ENCODE measurements at regions not wholly inside any gene's neighbourhood (a gene's known extent, or its start where the extent isn't known, plus 50 kb on each side); places are given as distances from the start of the nearest gene placed in this dataset.
"Not testable (repeated sequence)": the region's sequence is repeated elsewhere in the genome, so short reads cannot be mapped to it uniquely, and the experiment has no call there.

- no peak for DNase-seq (ENCODE audit: low read depth in 4 of 4, low spot score in 3 of 4)
These were observed 254.8 kb downstream of the TEX29 start for GRCh38 chr13:111575276-111575675.

GRCh38 chr13:111575719-111576118, 255.3 kb downstream of the TEX29 start:
- DNase-seq (ENCODE audit: low read depth in 4 of 4, low spot score in 3 of 4) = no peak

- peak in 2 of 4 donors; percentile 24 to 49 for DNase-seq (ENCODE audit: low read depth in 4 of 4, low spot score in 3 of 4)
These were observed 256.9 kb downstream of the TEX29 start for GRCh38 chr13:111577208-111577828.

GRCh38 chr13:111577956-111578605, 257.6 kb downstream of the TEX29 start:
- DNase-seq (ENCODE audit: low read depth in 4 of 4, low spot score in 3 of 4) = no peak

- DNase-seq (ENCODE audit: low read depth in 4 of 4, low spot score in 3 of 4) = no peak
These were observed 263.7 kb downstream of the TEX29 start for GRCh38 chr13:111584101-111584672.

GRCh38 chr13:111584870-111585269, 264.4 kb downstream of the TEX29 start:
- no peak for DNase-seq (ENCODE audit: low read depth in 4 of 4, low spot score in 3 of 4)

- DNase-seq (ENCODE audit: low read depth in 4 of 4, low spot score in 3 of 4) = no peak
These were observed 265.8 kb downstream of the TEX29 start for GRCh38 chr13:111586291-111586690.

- DNase-seq (ENCODE audit: low read depth in 4 of 4, low spot score in 3 of 4) = no peak
These were observed 266.8 kb downstream of the TEX29 start for GRCh38 chr13:111587249-111587648.

- DNase-seq (ENCODE audit: low read depth in 4 of 4, low spot score in 3 of 4) = no peak
These were observed 268.9 kb downstream of the TEX29 start for GRCh38 chr13:111589321-111589720.

- no peak for DNase-seq (ENCODE audit: low read depth in 4 of 4, low spot score in 3 of 4)
These were observed 269.6 kb downstream of the TEX29 start for GRCh38 chr13:111589992-111590391.

- no peak for DNase-seq (ENCODE audit: low read depth in 4 of 4, low spot score in 3 of 4)
These were observed 270.4 kb downstream of the TEX29 start for GRCh38 chr13:111590796-111591195.

- not testable (repeated sequence) for DNase-seq (ENCODE audit: low read depth in 4 of 4, low spot score in 3 of 4)
These were observed 273.0 kb downstream of the TEX29 start for GRCh38 chr13:111593490-111593889.

- DNase-seq (ENCODE audit: low read depth in 4 of 4, low spot score in 3 of 4) = no peak
These were observed 274.2 kb downstream of the TEX29 start for GRCh38 chr13:111594606-111595005.

- no peak for DNase-seq (ENCODE audit: low read depth in 4 of 4, low spot score in 3 of 4)
These were observed 274.8 kb downstream of the TEX29 start for GRCh38 chr13:111595276-111595675.

GRCh38 chr13:111595791-111596190, 275.3 kb downstream of the TEX29 start:
- DNase-seq (ENCODE audit: low read depth in 4 of 4, low spot score in 3 of 4) = no peak

GRCh38 chr13:111597191-111597611, 276.8 kb downstream of the TEX29 start:
- DNase-seq (ENCODE audit: low read depth in 4 of 4, low spot score in 3 of 4) = no peak

GRCh38 chr13:111597618-111598017, 277.2 kb downstream of the TEX29 start:
- DNase-seq (ENCODE audit: low read depth in 4 of 4, low spot score in 3 of 4) = no peak

- no peak for DNase-seq (ENCODE audit: low read depth in 4 of 4, low spot score in 3 of 4)
These were observed 278.3 kb downstream of the TEX29 start for GRCh38 chr13:111598747-111599146.

- no peak for DNase-seq (ENCODE audit: low read depth in 4 of 4, low spot score in 3 of 4)
These were observed 279.3 kb downstream of the TEX29 start for GRCh38 chr13:111599791-111600190.

- DNase-seq (ENCODE audit: low read depth in 4 of 4, low spot score in 3 of 4) = no peak
These were observed 282.4 kb downstream of the TEX29 start for GRCh38 chr13:111602874-111603273.

- DNase-seq (ENCODE audit: low read depth in 4 of 4, low spot score in 3 of 4) = no peak
These were observed 283.7 kb downstream of the TEX29 start for GRCh38 chr13:111604097-111604496.

- no peak for DNase-seq (ENCODE audit: low read depth in 4 of 4, low spot score in 3 of 4)
These were observed 288.1 kb downstream of the TEX29 start for GRCh38 chr13:111608556-111608955.
